Panc1 (cell line): ENCODE measurements at regions not wholly inside any gene's neighbourhood (a gene's known extent, or its start where the extent isn't known, plus 50 kb on each side); places are given as distances from the start of the nearest gene placed in this dataset.

ENCODE experiments used
- ATAC-seq: fragments of 200-7000 bp; cut with Tn5 transposase; 2 replicates; pipeline ENCODE4 v1.9.1; 2020; ENCODE audit warnings: mild to moderate bottlenecking, moderate library complexity
- BruUV-seq: library from RNA; stranded (reverse); fragments of 400-500 nt; replicated peaks from 2 replicates; lab custom pipeline; 2021; lab: Mats Ljungman, UMichigan
- CTCF ChIA-PET: fragments of 300-600 bp; sonication (Branson Sonifier 250); formaldehyde crosslinking; loops from one replicate; lab custom pipeline; 2022; ENCODE audit warnings: antibody characterized with exemption; lab: Charles Lee
- POLR2A ChIA-PET: fragments of 300-600 bp; sonication (Branson Sonifier 250); formaldehyde crosslinking; loops from one replicate; lab custom pipeline; 2022; ENCODE audit warnings: antibody characterized with exemption; lab: Charles Lee
- DNase-seq: peaks from one replicate; pipeline ENCODE4 v3.0.0-alpha.2; 2010; ENCODE audit warnings: low read depth, low spot score
- H3K27ac ChIP-seq: 2 replicates; pipeline ENCODE4 v1.5.1; 2011; ENCODE audit warnings: mild to moderate bottlenecking, low read length, inconsistent platforms
- H3K27me3 ChIP-seq: fragments of 200-500 bp; sonication (Bioruptor generic); 2 replicates; pipeline ENCODE4 v1.6.0; 2014; ENCODE audit warnings: low read length, inconsistent platforms; ENCODE audit not compliant: control insufficient read depth, insufficient read depth
- H3K36me3 ChIP-seq: fragments of 200-500 bp; sonication (Bioruptor generic); 2 replicates; pipeline ENCODE4 v1.5.1; 2014; ENCODE audit warnings: inconsistent platforms, mild to moderate bottlenecking, low read length, moderate library complexity; ENCODE audit not compliant: control insufficient read depth, insufficient read depth
- H3K4me1 ChIP-seq: 2 replicates; pipeline ENCODE4 v1.5.1; 2011; ENCODE audit warnings: inconsistent platforms, mild to moderate bottlenecking, low read length, moderate library complexity; ENCODE audit not compliant: control insufficient read depth, insufficient read depth
- H3K4me3 ChIP-seq, 2 experiments: 2 replicates each; pipeline ENCODE4 v1.5.1; 2011 to 2012; ENCODE audit warnings: low read depth in 2 of 2, low read length in 2 of 2, mild to moderate bottlenecking in 2 of 2, inconsistent platforms in 1 of 2, moderate library complexity in 1 of 2
- H3K9me3 ChIP-seq: fragments of 200-500 bp; sonication (Bioruptor generic); 2 replicates; pipeline ENCODE4 v1.5.1; 2014; ENCODE audit warnings: low read depth, mild to moderate bottlenecking, inconsistent platforms, low read length, moderate library complexity; ENCODE audit not compliant: control insufficient read depth, insufficient read depth
- CTCF ChIP-seq: fragments of 450-650 bp; IDR thresholded peaks from 2 replicates; pipeline ENCODE4 v1.5.1; 2017; ENCODE audit warnings: mild to moderate bottlenecking
- POLR2AphosphoS5 ChIP-seq: IDR thresholded peaks from 2 replicates; pipeline ENCODE4 v1.6.1; 2012; ENCODE audit warnings: mild to moderate bottlenecking, low read depth, low read length, moderate library complexity
- REST ChIP-seq, 2 experiments: IDR thresholded peaks; 2 replicates each; pipeline ENCODE4 v1.6.1; 2011 to 2012; ENCODE audit warnings: low read depth in 2 of 2, control low read depth in 1 of 2, low read length in 1 of 2, mild to moderate bottlenecking in 1 of 2, moderate library complexity in 1 of 2; ENCODE audit not compliant: insufficient read depth in 1 of 2
- SIN3A ChIP-seq: IDR thresholded peaks from 2 replicates; pipeline ENCODE4 v1.6.1; 2012; ENCODE audit warnings: low read depth, mild to moderate bottlenecking, low read length, moderate library complexity, borderline replicate concordance; ENCODE audit not compliant: insufficient read depth
- TCF7L2 ChIP-seq: IDR thresholded peaks from 2 replicates; pipeline ENCODE4 v1.6.1; 2011; ENCODE audit warnings: mild to moderate bottlenecking, low read depth, low read length, inconsistent platforms
- in situ Hi-C: cut with HindIII; loops from 2 replicates; pipeline ENCODE4 v1.10.0; 2016; ENCODE audit warnings: low sequenced_read_pairs, low pct_unique_long_range_greater_than_20kb
- intact Hi-C: fragments of 100-400 bp; cut with micrococcal nuclease; formaldehyde crosslinking; loops from one replicate; pipeline ENCODE4 v1.10.0; 2022; ENCODE audit not compliant: unreplicated experiment

GRCh38 chr5:167877114-167877722 is 414.2 kb upstream of the WWC1 start:
- intact Hi-C loops, result no loop called here

GRCh38 chr5:167877924-167878323 is 413.5 kb upstream of the WWC1 start:
- DNase-seq (no peak), ATAC-seq (no peak)
- no peaks in the 10 kb centered on the region for H3K36me3 ChIP-seq
- intact Hi-C loops (no loop called here), in situ Hi-C loops (no loop called here)
- no peak overlapping the region for H3K4me3 ChIP-seq
- BruUV-seq, result no TSS peak
- TF ChIP-seq CTCF (no peak), SIN3A (no peak), POLR2AphosphoS5 (no peak), REST (IDR thresholded peaks at IDR 0.05; ENCODE audit: insufficient read depth in 1 of 2, low read depth in 2 of 2, low read length in 1 of 2) (no peak), TCF7L2 (no peak)
- ChIA-PET CTCF (no interaction called here), POLR2A (no interaction called here)
- H3K27me3 ChIP-seq, result peaks cover 3% of the 10 kb centered on the region; the same call in 1 of the 2 replicates
- H3K4me1 ChIP-seq, result no peaks in the 10 kb centered on the region
- no peak overlapping the region for H3K27ac ChIP-seq
- H3K9me3 ChIP-seq, result no peaks in the 10 kb centered on the region

More at GRCh38 chr5:167877114-167877722, 414.2 kb upstream of the WWC1 start:
- TF ChIP-seq SIN3A (no peak), POLR2AphosphoS5 (no peak), CTCF (no peak), REST (IDR thresholded peaks at IDR 0.05; ENCODE audit: insufficient read depth in 1 of 2, low read depth in 2 of 2, low read length in 1 of 2) (no peak), TCF7L2 (no peak)
- DNase-seq, result no peak
- no TSS peak for BruUV-seq
- H3K27me3 ChIP-seq, result peaks cover 3% of the 10 kb centered on the region; the same call in 1 of the 2 replicates
- no peak overlapping the region for H3K27ac ChIP-seq
- POLR2A ChIA-PET, result no interaction called here
- CTCF ChIA-PET, result no interaction called here
- no peaks in the 10 kb centered on the region for H3K36me3 ChIP-seq
- in situ Hi-C loops, result no loop called here
- no peak overlapping the region for H3K4me3 ChIP-seq
- H3K9me3 ChIP-seq, result no peaks in the 10 kb centered on the region
- H3K4me1 ChIP-seq, result no peaks in the 10 kb centered on the region
- no peak for ATAC-seq
